Ovary (tissue), 3 donors: ENCODE measurements at regions not wholly inside any gene's neighbourhood (a gene's known extent, or its start where the extent isn't known, plus 50 kb on each side); places are given as distances from the start of the nearest gene placed in this dataset.

Source experiments
- POLR2A ChIP-seq: fragments of 450-650 bp; IDR thresholded peaks from one replicate; pipeline ENCODE4 v1.6.1; 2017; ENCODE audit warnings: antibody characterized with exemption, mild to moderate bottlenecking, moderate library complexity
- TF ChIP-seq, protein P1 (sequence below), 3 donors: fragments of 450-650 bp in 2 of 3; fragments of 200-600 bp in 1 of 3; IDR thresholded peaks; one replicate each; pipeline versions ENCODE4 v1.5.1 to v1.8.0; 2016 to 2022; ENCODE audit warnings: antibody characterized with exemption in 3 of 3, mild to moderate bottlenecking in 1 of 3
- donor health status: DM: no; HTN: no; CAD: no.

GRCh38 chr6:144898052-144898689 is 613.0 kb downstream of the UTRN start:
- TF ChIP-seq, protein P1, sequence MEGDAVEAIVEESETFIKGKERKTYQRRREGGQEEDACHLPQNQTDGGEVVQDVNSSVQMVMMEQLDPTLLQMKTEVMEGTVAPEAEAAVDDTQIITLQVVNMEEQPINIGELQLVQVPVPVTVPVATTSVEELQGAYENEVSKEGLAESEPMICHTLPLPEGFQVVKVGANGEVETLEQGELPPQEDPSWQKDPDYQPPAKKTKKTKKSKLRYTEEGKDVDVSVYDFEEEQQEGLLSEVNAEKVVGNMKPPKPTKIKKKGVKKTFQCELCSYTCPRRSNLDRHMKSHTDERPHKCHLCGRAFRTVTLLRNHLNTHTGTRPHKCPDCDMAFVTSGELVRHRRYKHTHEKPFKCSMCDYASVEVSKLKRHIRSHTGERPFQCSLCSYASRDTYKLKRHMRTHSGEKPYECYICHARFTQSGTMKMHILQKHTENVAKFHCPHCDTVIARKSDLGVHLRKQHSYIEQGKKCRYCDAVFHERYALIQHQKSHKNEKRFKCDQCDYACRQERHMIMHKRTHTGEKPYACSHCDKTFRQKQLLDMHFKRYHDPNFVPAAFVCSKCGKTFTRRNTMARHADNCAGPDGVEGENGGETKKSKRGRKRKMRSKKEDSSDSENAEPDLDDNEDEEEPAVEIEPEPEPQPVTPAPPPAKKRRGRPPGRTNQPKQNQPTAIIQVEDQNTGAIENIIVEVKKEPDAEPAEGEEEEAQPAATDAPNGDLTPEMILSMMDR (IDR thresholded peaks at IDR 0.05): no peak
- no peak for TF ChIP-seq POLR2A
